Jurkat, Clone E6-1 (cell line): ENCODE measurements at regions not wholly inside any gene's neighbourhood (a gene's known extent, or its start where the extent isn't known, plus 50 kb on each side); places are given as distances from the start of the nearest gene placed in this dataset.
A peak's percentile ranks its signal among the peaks of the same experiment; 100 is the strongest.

Source experiments
- DNase-seq: peaks from one replicate; pipeline ENCODE4 v3.0.0-alpha.2; 2011; ENCODE audit warnings: low read depth, low spot score
- H3K4me3 ChIP-seq: 2 replicates; pipeline ENCODE4 v1.5.1; 2011; ENCODE audit warnings: mild to moderate bottlenecking, low read length, control low read depth, moderate library complexity

GRCh38 chr2:13583609-13584008 lies 866.9 kb downstream of the TRIB2 start:
- no peak overlapping the region for H3K4me3 ChIP-seq
- no peak for DNase-seq

GRCh38 chr2:13584020-13584419 lies 867.3 kb downstream of the TRIB2 start:
- H3K4me3 ChIP-seq = no peak overlapping the region
- no peak for DNase-seq

- no peak for DNase-seq
Measured at GRCh38 chr2:13585732-13586131, 869.0 kb downstream of the TRIB2 start.

GRCh38 chr2:13596233-13596632 lies 879.5 kb downstream of the TRIB2 start:
- H3K4me3 ChIP-seq = no peak overlapping the region
- no peak for DNase-seq

More at GRCh38 chr2:13585732-13586131, 869.0 kb downstream of the TRIB2 start:
- H3K4me3 ChIP-seq = no peak overlapping the region

- no peak overlapping the region for H3K4me3 ChIP-seq
Measured at GRCh38 chr2:13597176-13597575, 880.4 kb downstream of the TRIB2 start.

GRCh38 chr2:13601506-13601905 lies 884.8 kb downstream of the TRIB2 start:
- no peak for DNase-seq
- H3K4me3 ChIP-seq = no peak overlapping the region

More at GRCh38 chr2:13597176-13597575, 880.4 kb downstream of the TRIB2 start:
- DNase-seq = no peak

- no peak for DNase-seq
- no peak overlapping the region for H3K4me3 ChIP-seq
Measured at GRCh38 chr2:13604951-13605661, 888.4 kb downstream of the TRIB2 start.

- H3K4me3 ChIP-seq = no peak overlapping the region
- no peak for DNase-seq
Measured at GRCh38 chr2:13607139-13607538, 890.4 kb downstream of the TRIB2 start.

GRCh38 chr2:13611939-13612338 lies 895.2 kb downstream of the TRIB2 start:
- H3K4me3 ChIP-seq = no peak overlapping the region
- DNase-seq = no peak

GRCh38 chr2:13616059-13616458 lies 899.3 kb downstream of the TRIB2 start:
- no peak overlapping the region for H3K4me3 ChIP-seq
- DNase-seq = no peak

GRCh38 chr2:13616616-13617015 lies 899.9 kb downstream of the TRIB2 start:
- DNase-seq = no peak
- H3K4me3 ChIP-seq = no peak overlapping the region

- H3K4me3 ChIP-seq = no peak overlapping the region
- DNase-seq = no peak
Measured at GRCh38 chr2:13628122-13628521, 911.4 kb downstream of the TRIB2 start.

- DNase-seq = no peak
- H3K4me3 ChIP-seq = no peak overlapping the region
Measured at GRCh38 chr2:13638181-13638580, 921.4 kb downstream of the TRIB2 start.

- no peak for DNase-seq
Measured at GRCh38 chr2:13649918-13650317, 933.2 kb downstream of the TRIB2 start.

GRCh38 chr2:13650586-13651180 lies 933.9 kb downstream of the TRIB2 start:
- no peak overlapping the region for H3K4me3 ChIP-seq
- no peak for DNase-seq

More at GRCh38 chr2:13649918-13650317, 933.2 kb downstream of the TRIB2 start:
- no peak overlapping the region for H3K4me3 ChIP-seq

GRCh38 chr2:13651684-13652131 lies 935.0 kb downstream of the TRIB2 start:
- no peak overlapping the region for H3K4me3 ChIP-seq
- DNase-seq = no peak

GRCh38 chr2:13652531-13653313 lies 936.0 kb downstream of the TRIB2 start:
- DNase-seq = peak; percentile 7
- no peak overlapping the region for H3K4me3 ChIP-seq

- no peak for DNase-seq
Measured at GRCh38 chr2:13654416-13654815, 937.7 kb downstream of the TRIB2 start.

GRCh38 chr2:13660231-13660630 lies 943.5 kb downstream of the TRIB2 start:
- no peak overlapping the region for H3K4me3 ChIP-seq
- no peak for DNase-seq

More at GRCh38 chr2:13654416-13654815, 937.7 kb downstream of the TRIB2 start:
- H3K4me3 ChIP-seq = no peak overlapping the region

GRCh38 chr2:13662055-13662454 lies 945.3 kb downstream of the TRIB2 start:
- no peak for DNase-seq
- no peak overlapping the region for H3K4me3 ChIP-seq
